HCEC 1CT (cell line): ENCODE measurements at regions not wholly inside any gene's neighbourhood (a gene's known extent, or its start where the extent isn't known, plus 50 kb on each side); places are given as distances from the start of the nearest gene placed in this dataset.

ENCODE experiments used
- DNase-seq: peaks from one replicate; pipeline ENCODE4 v3.0.0-alpha.2; 2017

- DNase-seq, result no peak
These were observed 288.0 kb upstream of the TBC1D5 start for GRCh38 chr3:18030371-18030870.

GRCh38 chr3:18027161-18027939 lies 284.9 kb upstream of the TBC1D5 start:
- DNase-seq, result no peak

GRCh38 chr3:18024715-18025114 lies 282.3 kb upstream of the TBC1D5 start:
- no peak for DNase-seq

- DNase-seq, result no peak
These were observed 276.7 kb upstream of the TBC1D5 start for GRCh38 chr3:18019161-18019495.

- no peak for DNase-seq
These were observed 276.2 kb upstream of the TBC1D5 start for GRCh38 chr3:18018491-18019160.

- no peak for DNase-seq
These were observed 273.9 kb upstream of the TBC1D5 start for GRCh38 chr3:18016366-18016765.

GRCh38 chr3:18012933-18013332 lies 270.5 kb upstream of the TBC1D5 start:
- DNase-seq, result no peak

- DNase-seq, result no peak
These were observed 270.0 kb upstream of the TBC1D5 start for GRCh38 chr3:18012436-18012835.

- DNase-seq, result no peak
These were observed 269.0 kb upstream of the TBC1D5 start for GRCh38 chr3:18011387-18011786.

- no peak for DNase-seq
These were observed 267.6 kb upstream of the TBC1D5 start for GRCh38 chr3:18010001-18010400.

GRCh38 chr3:18008706-18009368 lies 266.4 kb upstream of the TBC1D5 start:
- DNase-seq, result no peak

GRCh38 chr3:18007980-18008379 lies 265.5 kb upstream of the TBC1D5 start:
- no peak for DNase-seq

- DNase-seq, result no peak
These were observed 253.3 kb upstream of the TBC1D5 start for GRCh38 chr3:17995769-17996168.

GRCh38 chr3:17994167-17994566 lies 251.7 kb upstream of the TBC1D5 start:
- DNase-seq, result no peak

GRCh38 chr3:17990390-17990789 lies 248.0 kb upstream of the TBC1D5 start:
- DNase-seq, result no peak

GRCh38 chr3:17986348-17986816 lies 244.0 kb upstream of the TBC1D5 start:
- DNase-seq, result no peak

GRCh38 chr3:17985658-17986347 lies 243.4 kb upstream of the TBC1D5 start:
- no peak for DNase-seq

- no peak for DNase-seq
These were observed 240.7 kb upstream of the TBC1D5 start for GRCh38 chr3:17983106-17983505.

- no peak for DNase-seq
These were observed 239.9 kb upstream of the TBC1D5 start for GRCh38 chr3:17982211-17982880.

- no peak for DNase-seq
These were observed 238.4 kb upstream of the TBC1D5 start for GRCh38 chr3:17980863-17981262.

- DNase-seq, result no peak
These were observed 237.5 kb upstream of the TBC1D5 start for GRCh38 chr3:17979911-17980310.

GRCh38 chr3:17979252-17979651 lies 236.8 kb upstream of the TBC1D5 start:
- no peak for DNase-seq
